22Rv1 (cell line): ENCODE measurements at regions not wholly inside any gene's neighbourhood (a gene's known extent, or its start where the extent isn't known, plus 50 kb on each side); places are given as distances from the start of the nearest gene placed in this dataset.

Experiments used
- H3K27ac ChIP-seq: fragments of 450-650 bp; 2 replicates; pipeline ENCODE4 v1.5.1; 2017
- CTCF ChIP-seq: fragments of 450-650 bp; IDR thresholded peaks from 2 replicates; pipeline ENCODE4 v1.5.1; 2017; ENCODE audit warnings: mild to moderate bottlenecking
- ZFX ChIP-seq: fragments of 450-650 bp; IDR thresholded peaks from 2 replicates; pipeline ENCODE4 v1.6.1; 2017; ENCODE audit warnings: antibody characterized with exemption, borderline replicate concordance

- TF ChIP-seq ZFX (no peak), CTCF (no peak)
These were observed 259.7 kb downstream of the SOX2 start for GRCh38 chr3:181971424-181971823.

GRCh38 chr3:181974198-181974597 is 262.5 kb downstream of the SOX2 start:
- no peak for TF ChIP-seq CTCF
- TF ChIP-seq ZFX: no peak
- H3K27ac ChIP-seq: no peak overlapping the region

More at GRCh38 chr3:181971424-181971823, 259.7 kb downstream of the SOX2 start:
- no peak overlapping the region for H3K27ac ChIP-seq

GRCh38 chr3:181976526-181976925 is 264.8 kb downstream of the SOX2 start:
- TF ChIP-seq ZFX (no peak), CTCF (no peak)
- H3K27ac ChIP-seq: no peak overlapping the region

GRCh38 chr3:181985386-181985785 is 273.7 kb downstream of the SOX2 start:
- no peak overlapping the region for H3K27ac ChIP-seq
- TF ChIP-seq ZFX: no peak
- TF ChIP-seq CTCF: no peak

- TF ChIP-seq ZFX: no peak
- no peak for TF ChIP-seq CTCF
- no peak overlapping the region for H3K27ac ChIP-seq
These were observed 276.0 kb downstream of the SOX2 start for GRCh38 chr3:181987736-181988135.

- no peak overlapping the region for H3K27ac ChIP-seq
- TF ChIP-seq CTCF: no peak
- TF ChIP-seq ZFX: no peak
These were observed 287.1 kb downstream of the SOX2 start for GRCh38 chr3:181998828-181999227.

GRCh38 chr3:181999314-181999713 is 287.6 kb downstream of the SOX2 start:
- no peak overlapping the region for H3K27ac ChIP-seq
- no peak for TF ChIP-seq ZFX

- TF ChIP-seq ZFX (no peak), CTCF (no peak)
- H3K27ac ChIP-seq: no peak overlapping the region
These were observed 288.7 kb downstream of the SOX2 start for GRCh38 chr3:182000447-182000846.
